NCI-H1694 treated with DMSO at 0.1 percent for 48 hours (cell line): ENCODE measurements at regions not wholly inside any gene's neighbourhood (a gene's known extent, or its start where the extent isn't known, plus 50 kb on each side); places are given as distances from the start of the nearest gene placed in this dataset.

Experiments used
- DNase-seq: peaks from one replicate; lab custom pipeline; 2025; lab: John Stamatoyannopoulos, UW

DNA sequence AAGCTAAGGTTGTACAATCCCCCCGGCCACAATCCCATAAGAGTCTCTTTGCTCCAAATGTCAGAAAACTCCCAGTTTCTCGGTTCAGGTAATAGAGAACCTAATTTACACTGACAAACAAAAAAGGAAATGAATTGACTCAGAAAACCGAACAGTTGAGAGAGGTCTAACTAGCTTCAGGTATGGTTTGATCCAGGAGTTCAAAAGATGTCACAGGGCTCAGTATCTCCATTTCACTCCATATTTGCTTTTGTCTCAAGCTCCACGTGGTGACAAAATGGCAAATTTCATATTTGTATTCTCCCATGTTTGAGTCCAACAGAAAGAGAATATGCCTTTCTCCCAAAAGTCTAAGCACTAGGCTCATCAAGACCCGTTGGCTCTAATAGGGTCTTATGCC is 117.4 kb downstream of the AXIN2 start:
- DNase-seq, result no peak

DNA sequence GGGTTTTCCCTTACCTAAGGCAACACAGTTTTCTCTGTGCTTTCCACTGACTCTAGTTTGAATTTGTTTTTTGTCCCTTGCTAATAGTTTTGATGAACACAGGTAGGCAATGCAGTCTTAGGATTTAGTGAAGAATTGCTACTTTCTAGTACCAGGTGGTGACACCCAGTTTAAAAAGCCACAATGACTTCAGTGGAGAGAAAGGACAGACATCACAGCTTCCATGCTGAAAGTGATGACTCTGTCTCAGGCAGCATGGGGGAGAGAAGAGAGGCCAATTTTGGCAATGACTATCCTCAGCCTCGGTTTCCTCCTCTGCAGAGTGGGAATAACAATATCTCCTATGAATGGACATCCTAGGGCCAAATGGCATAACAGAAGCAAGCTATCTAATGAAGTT is 118.8 kb downstream of the AXIN2 start:
- DNase-seq, result no peak

DNA sequence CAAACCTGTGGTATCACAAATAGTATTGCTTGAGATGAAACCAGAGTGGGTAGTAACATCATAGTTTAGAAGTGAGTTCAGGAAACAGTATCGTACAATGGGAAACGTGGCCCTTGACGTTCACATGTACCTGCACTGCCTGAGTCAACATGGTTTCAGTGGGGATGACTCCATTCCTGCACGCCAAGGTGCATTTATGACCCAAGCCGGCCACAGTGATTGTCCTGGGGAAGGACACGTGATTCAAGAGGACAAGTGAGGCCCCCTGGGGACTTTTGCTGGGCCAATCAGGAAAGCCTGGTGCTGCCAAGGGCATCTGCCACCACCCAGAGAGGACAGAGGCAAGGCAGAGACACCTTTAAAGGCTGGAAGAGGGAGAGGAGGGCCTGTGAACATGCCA is 119.2 kb downstream of the AXIN2 start:
- no peak for DNase-seq

DNA sequence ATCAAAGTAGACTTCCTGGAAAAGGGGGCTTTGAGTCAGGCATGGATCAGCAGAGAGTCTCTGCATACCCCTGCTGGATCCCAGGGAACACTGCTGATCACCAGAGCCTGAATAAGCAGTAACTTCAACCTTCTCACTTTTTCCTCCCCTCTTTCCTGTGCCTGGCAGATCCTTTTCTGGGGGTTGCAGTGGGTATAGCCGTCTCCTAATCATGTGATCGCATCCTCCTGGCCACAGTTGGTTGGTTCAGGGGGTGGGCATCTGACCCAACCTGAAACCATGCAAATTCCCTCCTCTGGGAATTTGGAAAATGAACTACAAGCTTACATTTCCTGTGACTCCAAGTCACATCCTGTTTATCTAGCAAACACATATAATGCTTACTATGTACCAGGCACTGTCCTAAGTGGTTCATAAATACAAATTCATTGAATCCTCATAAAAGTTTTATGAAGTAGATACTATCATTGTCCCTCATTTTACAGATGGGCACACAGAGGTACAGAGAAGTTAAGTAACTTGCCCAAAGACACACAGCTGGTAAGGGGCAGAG is 120.3 kb downstream of the AXIN2 start:
- DNase-seq, result no peak

DNA sequence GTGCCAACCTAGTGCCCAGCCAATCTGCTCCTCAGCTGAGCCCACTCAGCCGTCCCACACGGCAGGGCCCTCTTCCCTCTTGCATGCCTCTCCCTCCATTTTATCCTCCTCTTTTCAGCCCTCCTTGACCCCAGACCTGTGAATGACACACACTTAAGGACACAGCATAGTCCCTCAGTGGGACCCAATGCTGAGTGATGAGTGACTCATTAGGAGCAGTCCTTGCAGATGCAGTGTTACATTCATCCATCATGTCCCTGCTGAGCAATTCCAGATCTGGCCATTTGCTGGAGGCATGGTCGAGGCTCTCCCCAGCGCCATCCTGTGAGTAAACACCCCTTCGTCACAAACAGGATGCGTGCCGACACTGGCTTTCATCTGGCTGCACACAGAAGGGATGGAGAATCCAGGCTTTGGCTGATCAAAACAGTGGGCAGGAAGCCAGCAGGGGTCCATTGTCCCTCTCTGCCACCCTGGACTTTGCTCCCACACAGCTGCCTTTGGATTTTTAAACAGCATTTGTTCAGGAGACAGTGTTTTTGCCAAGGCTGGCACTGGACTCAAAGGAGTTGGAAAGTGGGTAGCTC is 122.6 kb downstream of the AXIN2 start:
- DNase-seq, result no peak

DNA sequence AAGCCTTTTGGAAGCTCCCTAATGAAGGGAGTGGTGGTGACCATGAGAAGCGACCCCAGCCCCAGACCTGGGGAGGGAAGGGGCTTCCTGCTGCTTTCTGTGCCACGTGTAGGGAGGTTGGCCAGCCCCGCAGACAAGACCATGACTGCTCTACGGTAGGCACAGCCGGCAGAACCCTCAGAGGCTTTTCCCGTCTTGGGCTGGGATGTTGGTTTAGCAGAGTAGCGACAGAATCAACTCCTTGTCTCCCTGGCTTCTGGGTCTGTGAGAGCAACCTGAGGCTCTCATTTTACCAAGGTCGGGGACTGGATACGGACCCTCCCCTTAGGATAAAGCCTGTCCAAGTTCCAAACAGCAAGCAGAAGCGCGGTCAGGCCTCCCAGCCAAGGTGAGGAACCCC is 123.3 kb downstream of the AXIN2 start:
- no peak for DNase-seq

DNA sequence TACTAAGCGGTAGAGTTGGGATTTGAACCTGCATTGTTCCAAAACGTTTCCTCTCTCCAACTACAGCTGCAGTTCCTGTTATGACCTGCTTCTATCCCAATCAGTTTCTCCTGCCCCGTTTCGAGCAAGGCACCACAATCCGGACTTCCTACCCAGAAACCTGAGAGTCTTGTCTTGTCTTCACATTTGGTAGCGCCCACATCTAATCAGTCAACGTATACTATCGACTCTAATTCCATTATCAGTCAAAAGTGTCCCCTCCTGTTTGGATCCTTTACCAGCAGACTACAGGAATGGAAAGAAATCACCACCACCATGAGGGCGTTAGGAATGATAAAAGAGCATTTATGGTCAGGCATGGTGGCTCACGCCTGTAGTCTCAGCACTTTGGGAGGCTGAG is 124.6 kb downstream of the AXIN2 start:
- no peak for DNase-seq

DNA sequence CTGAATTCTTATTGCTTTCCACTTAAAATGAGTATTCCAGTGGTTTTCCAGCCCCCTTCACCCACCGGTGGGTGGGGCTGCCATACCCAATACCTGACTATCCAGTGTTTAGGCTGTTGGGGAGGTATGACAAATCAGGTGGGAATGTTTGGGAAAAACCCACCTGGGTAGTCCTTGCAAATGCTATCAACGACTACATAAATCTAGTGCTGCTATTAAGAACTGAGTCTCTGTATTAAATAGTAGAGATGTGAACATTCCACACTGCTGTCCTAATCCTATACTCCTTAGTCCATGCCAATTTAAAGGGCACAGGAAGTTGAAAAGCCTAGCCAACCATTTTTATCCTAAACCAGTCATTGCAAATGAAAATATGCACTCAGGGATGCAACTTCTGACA is 126.6 kb downstream of the AXIN2 start:
- DNase-seq, result peak; percentile 38

DNA sequence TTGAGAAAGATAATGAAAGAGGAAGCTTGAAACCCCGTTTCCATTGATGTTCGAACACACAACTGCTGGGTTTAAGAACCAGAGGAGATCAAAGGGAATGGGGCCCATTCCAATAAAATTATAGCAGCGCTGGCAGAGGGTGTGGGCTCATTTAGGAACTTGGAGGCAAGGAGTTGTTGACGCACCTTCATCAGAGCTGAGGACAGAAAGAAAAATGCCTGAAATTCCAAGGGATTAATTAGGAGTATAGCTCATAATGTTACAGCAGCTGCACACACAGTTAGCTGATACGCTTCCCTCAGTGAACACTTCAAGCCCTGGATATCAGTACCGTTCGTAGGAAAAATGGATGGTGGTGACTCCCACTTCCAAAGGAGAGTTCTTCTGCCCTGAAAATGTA is 127.2 kb downstream of the AXIN2 start:
- no peak for DNase-seq

DNA sequence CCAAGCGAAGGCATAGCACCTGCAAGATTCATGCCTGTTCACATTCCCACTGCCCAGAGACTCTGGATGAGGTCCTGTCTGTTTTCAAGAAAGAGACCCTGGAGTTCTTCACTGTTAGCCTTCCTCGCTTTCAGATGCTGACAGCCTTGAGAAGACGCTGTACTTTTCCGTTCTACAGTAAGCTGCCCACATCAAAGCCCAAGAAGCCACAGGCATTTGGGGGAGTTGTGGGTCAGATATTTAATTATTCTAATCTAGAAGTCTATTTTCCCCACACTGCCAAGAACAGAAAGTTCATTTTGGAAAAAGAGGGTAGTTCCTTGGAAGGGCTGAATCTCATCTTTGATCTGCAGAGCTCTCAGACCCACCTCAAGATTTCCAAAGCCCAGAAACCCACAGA is 127.9 kb downstream of the AXIN2 start:
- no peak for DNase-seq

DNA sequence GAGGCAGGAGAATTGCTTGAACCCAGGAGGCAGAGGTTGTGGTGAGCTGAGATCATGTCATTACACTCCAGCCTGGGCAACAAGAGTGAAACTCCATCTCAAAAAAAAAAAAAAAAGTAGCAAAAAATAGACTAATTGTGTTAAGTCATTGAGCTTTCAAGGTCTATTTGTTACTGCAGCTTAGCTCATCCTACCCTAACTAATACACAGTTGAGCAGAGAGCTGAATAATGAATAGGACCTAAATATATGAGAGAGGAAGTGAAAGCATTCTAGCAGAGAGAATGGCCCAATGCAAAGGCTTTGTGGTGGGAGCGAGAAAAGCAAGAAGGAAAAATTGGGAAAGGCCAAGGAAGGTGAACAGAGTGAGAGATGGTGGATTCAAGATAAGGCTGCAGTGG is 128.3 kb downstream of the AXIN2 start:
- no peak for DNase-seq

DNA sequence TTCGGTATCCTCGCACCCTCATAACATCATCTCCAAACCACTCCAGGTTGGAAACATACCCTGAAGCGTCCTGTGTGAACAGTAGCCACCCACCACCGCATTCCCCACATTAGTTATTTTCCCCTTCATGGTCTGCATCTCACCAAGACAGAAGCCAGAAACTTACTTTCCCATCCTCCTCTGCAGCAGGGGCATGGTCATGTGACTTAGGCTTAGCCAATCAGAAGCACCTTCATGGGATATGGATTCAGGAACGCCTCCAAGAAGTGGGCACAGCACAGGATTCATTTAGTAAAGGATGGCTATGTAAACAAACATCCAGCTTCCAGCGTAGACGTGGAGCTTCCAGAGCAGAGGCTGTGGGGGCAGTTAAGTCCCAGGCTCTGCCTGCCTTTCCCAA is 130.3 kb downstream of the AXIN2 start:
- DNase-seq, result no peak

DNA sequence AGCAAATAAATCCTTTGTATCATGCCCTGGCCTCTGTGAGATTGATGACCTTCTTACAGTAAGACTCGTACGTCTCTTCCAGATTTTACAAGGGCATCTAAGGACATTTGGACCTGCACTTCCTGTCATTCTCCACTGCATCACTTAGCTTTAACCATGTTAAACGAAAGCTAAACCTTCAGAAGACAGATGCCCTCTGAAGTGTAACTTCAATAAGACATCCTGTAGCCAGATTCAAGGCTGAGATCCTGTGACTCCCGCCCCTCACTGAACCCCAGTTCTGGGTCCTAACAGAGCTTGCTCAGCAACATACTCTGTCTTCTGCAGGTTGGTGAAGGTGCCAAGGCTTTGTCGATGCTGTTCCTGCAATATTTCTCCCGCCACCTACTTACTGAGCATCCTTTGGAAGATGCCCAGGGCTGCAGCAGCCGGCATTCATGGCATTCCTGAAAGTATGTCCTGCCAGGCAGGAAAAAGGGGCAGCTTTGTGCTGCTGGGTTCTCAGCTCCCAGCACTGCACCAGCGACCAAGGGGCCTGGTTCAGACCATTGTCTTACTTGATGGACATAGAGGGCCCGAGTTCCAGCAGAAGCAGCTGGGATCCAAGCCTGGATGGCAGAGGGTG is 131.1 kb downstream of the AXIN2 start:
- DNase-seq, result no peak

DNA sequence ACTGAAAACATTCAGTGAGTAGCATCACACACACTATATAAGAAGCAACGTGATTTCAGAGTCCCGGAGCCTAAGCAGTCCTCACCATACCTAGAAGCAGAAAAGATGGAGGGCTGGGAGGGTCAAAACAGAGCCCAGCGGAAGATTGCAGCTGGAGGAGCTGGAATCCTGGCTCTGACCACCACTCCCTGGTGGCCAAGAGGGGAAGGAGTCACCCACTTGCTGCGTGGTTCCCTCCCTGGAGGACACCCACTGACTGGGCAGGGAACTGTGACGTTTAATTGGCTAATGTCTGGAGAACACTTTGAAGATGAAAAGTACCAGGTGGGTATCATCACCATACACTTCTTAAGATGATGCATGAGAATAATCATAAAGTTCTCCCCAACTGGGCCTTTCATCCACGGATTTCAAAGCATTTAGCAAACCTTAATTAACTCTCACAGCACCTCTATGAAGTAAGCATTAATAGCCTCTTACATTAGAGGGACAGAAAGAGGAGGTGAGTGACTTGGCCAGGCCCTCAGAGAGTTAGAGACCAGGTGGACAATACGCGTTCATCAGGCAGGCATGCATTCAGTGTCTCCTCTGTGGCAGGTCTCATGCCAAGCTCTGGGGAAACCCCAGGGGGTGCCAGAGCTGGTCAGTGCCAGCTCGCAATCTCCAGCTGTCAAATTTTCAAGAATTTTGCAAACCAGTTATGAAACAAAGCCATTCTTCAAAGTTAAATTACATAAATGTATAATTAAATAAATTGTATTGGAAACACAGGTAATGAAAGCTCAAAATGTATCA is 137.9 kb downstream of the AXIN2 start:
- DNase-seq, result no peak

DNA sequence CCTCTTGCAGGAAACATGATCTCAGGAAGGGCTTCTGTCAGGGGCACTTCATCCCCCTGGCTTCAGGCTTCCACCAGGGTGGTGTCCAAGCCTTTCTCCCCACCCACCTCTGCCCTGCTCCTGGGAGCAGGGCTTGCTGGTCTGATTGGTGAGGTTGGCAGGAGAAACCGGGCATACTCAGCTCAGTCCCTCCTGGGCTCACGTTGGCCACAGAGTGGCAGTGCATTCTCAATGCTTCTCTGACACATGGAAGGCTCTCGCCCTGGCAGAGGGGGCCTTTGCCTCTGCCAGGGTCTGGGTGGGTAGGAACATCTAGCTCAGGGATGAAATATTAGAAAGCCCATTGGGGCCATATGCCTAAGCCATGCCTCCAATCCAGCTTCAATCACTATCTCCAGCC is 142.8 kb downstream of the AXIN2 start:
- no peak for DNase-seq

DNA sequence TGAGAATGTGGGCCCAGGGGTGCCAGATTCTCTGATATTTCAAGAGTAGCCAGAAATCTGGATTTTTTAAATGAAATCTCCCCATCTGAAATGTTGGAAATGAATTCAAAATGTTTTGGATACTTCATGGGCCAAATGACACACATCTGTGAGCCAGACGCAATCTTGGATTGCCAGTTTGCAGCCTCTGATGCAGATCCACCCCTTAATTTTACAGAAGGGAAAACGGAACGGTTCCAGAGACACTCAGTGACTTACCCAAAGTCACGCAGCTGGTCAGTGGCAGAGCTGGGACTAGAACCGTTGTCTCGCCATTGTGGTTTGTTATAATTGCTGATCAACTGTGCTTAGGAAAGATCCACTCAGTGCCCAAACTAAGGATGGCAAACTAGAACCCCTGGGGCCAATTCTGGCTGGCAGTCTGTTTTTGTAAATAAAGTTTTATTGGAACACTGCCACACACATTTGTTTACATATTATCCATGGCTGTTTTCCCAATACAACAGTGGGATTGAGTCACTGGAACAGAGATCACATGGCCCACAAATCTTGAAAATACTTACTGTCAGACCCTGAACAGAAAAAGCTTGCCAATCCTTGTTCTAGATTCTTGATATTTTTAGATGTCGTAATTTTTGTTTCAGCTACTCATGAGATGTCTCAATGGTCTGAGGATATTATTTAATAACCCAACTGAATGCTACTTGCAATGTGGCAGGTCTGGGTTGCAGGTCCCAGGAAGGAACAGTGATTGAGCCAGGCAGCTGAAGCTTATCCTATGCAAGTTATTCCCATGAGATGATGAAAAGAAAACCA is 143.8 kb downstream of the AXIN2 start:
- no peak for DNase-seq

DNA sequence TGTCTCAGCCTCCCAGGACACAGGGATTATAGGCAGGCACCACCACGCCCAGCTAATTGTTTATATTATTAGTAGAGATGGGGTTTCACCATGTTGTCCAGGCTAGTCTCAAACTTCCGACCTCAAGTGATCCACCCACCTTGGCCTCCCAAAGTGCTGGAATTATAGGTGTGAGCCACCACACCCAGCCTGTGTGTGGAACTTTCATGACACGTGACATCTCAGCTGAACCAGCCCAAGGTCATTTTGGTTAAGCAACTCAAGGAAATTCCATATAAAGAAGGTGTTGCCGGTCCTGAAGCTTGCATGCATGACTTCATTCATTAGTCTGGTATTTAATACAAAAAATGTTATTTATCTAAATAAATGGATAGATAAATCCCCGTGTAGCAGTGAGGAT is 145.5 kb downstream of the AXIN2 start:
- DNase-seq, result no peak

DNA sequence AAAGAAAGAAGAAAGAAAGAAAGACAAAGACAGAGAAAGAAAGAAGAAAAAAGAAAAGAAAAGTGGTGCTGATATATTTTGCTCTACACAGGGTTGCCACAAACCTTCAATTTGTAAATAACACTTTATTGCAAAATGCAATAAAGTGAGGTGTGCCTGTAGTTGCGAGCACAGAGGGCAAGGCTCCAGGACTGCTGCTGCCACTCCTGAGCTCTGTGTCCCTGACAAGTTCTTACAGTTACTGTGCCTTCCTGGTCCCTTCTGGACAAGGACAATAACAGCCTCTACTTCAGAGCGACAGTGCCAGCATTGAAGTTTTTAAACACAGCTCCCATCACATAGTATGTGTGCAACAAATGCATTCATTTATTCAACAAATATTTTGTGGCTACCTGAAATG is 148.1 kb downstream of the AXIN2 start:
- DNase-seq, result no peak

DNA sequence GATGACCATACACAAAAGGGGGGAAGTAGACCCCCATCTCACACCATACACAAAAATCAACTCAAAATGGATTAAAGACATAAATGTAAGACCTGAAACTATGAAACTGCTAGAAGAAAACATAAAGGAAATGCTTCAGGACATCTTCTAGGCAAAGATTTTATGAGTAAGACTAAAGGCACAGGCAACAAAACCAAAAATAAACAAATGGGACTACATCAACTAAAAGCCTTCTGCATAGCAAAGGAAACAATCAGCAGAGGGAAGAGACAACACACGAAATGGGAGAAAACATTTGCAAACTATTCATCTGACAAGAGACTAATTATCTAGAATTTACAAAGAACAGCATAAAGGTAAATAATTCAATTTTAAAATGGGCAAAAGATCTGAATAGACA is 152.1 kb downstream of the AXIN2 start:
- DNase-seq, result no peak

DNA sequence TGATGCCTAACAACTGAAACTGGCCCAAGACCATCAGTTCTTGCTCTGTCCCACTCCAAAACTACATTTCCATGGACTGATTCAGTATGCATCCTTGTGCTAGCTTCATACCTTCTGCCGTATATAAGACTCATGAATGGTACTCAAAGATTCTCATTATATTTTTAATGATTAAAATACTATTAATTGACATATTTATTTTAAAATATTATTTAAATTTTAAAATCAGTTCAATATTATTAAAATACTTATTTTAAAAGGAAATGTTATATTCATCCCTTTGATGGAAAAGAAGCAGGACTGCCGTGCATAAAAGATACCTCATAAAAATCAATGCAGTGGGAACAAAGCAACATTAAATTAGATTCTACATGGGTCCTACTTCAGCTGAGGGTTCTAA is 153.4 kb downstream of the AXIN2 start:
- DNase-seq, result no peak

DNA sequence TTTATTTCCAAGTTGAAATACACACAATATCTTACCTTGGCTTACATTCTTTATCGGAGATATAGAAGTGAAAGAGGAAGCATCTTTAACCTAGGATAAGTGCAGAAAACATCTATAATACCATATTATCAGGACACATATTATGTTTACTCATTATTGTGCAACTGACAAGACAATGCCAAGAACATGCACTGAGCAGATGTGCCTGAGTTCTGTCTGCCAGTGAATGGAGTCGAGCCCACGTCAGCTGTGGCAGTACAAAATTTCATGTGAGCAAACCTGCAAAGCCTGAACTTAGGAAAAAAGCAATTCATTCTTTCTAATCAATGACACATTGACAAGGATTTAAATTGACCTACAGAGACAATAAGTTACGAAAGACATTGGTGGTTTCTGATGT is 154.4 kb downstream of the AXIN2 start:
- no peak for DNase-seq

DNA sequence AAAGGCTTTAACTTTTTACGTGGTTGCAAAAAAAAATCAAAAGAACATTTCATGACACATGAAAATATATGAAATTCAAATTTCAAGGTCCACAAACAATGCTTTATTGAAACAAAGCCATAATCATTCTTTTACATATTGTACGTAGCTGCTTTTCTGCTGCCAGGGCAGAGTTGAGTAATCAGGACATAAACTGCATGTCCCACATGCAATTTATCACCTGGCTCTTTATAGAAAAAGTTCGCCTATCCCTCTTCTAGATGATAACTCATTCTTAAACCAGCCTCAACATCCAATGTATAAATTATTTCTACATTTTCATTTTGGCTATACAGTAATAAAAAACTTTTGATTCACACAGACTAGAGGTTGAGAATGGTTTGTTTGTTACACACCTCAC is 154.9 kb downstream of the AXIN2 start:
- no peak for DNase-seq

DNA sequence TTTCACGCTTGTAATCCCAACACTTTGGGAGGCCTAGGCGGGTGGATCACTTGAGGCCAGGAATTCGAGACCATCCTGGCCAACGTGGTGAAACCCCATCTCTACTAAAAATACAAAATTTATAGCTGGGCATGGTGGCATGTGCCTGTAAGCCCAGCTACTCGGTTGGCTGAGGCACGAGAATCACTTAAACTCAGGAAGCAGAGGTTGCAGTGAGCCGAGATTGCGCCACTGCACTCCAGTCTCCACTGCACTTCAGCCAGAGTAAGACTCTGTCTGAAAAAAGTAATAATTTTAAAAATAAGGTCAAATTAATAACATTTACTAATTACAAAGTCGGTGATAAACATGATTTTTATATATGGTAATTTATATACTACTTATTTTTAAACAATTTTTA is 155.9 kb downstream of the AXIN2 start:
- DNase-seq, result no peak
